CD4-positive, alpha-beta memory T cell (primary cell): ENCODE measurements at regions not wholly inside any gene's neighbourhood (a gene's known extent, or its start where the extent isn't known, plus 50 kb on each side); places are given as distances from the start of the nearest gene placed in this dataset.
"Not testable (repeated sequence)": the region's sequence is repeated elsewhere in the genome, so short reads cannot be mapped to it uniquely, and the experiment has no call there.

ENCODE experiments used
- CTCF ChIA-PET: fragments of 350-600 bp; sonication (Branson Sonifier 250); formaldehyde crosslinking; loops from one replicate; lab custom pipeline; 2021; ENCODE audit warnings: inconsistent platforms; ENCODE audit not compliant: partially characterized antibody; lab: Charles Lee
- POLR2A ChIA-PET: fragments of 350-600 bp; sonication (Branson Sonifier 250); formaldehyde crosslinking; loops from one replicate; lab custom pipeline; 2021; ENCODE audit not compliant: partially characterized antibody; lab: Charles Lee
- DNase-seq, 5 donors: peaks; one replicate each; pipeline versions ENCODE4 v3.0.0 to v3.0.0-alpha.2; 2020 to 2022; ENCODE audit warnings: mixed read lengths in 1 of 5
- H3K27ac ChIP-seq: one replicate; pipeline ENCODE4 v1.7.0; 2013; ENCODE audit warnings: low read depth, low read length
- H3K27me3 ChIP-seq: 2 replicates; pipeline ENCODE4 v1.7.0; 2013; ENCODE audit warnings: mild to moderate bottlenecking, low read length, moderate library complexity; ENCODE audit not compliant: insufficient read depth
- H3K36me3 ChIP-seq: 2 replicates; pipeline ENCODE4 v1.7.0; 2013; ENCODE audit warnings: mild to moderate bottlenecking, low read length, moderate library complexity; ENCODE audit not compliant: insufficient read depth
- H3K4me1 ChIP-seq: 2 replicates; pipeline ENCODE4 v1.7.0; 2013; ENCODE audit warnings: mild to moderate bottlenecking, low read length, moderate library complexity; ENCODE audit not compliant: insufficient read depth
- H3K4me3 ChIP-seq, 2 donors: one replicate each; pipeline ENCODE4 v1.7.0; 2013; ENCODE audit warnings: low read length in 2 of 2, mild to moderate bottlenecking in 1 of 2
- H3K9me3 ChIP-seq, 2 donors: one replicate each; pipeline ENCODE4 v1.7.0; 2013; ENCODE audit warnings: low read length in 2 of 2, control low read depth in 1 of 2; ENCODE audit not compliant: control insufficient read depth in 1 of 2
- H3K27ac Mint-ChIP-seq, 7 donors: one replicate each; pipeline ENCODE4 v1.8.0; 2020 to 2021; ENCODE audit warnings: mixed read lengths in 7 of 7, mild to moderate bottlenecking in 6 of 7, inconsistent platforms in 3 of 7, moderate library complexity in 3 of 7
- H3K27me3 Mint-ChIP-seq, 2 donors: one replicate each; pipeline ENCODE4 v1.8.0; 2020 to 2021; ENCODE audit warnings: mixed read lengths in 2 of 2
- H3K36me3 Mint-ChIP-seq, 2 donors: one replicate each; pipeline ENCODE4 v1.8.0; 2020 to 2021; ENCODE audit warnings: mixed read lengths in 2 of 2, inconsistent platforms in 1 of 2, mild to moderate bottlenecking in 1 of 2
- H3K4me1 Mint-ChIP-seq, 4 donors: one replicate each; pipeline ENCODE4 v1.8.0; 2020 to 2021; ENCODE audit warnings: mixed read lengths in 4 of 4, mild to moderate bottlenecking in 1 of 4
- H3K4me3 Mint-ChIP-seq, 8 donors: one replicate each; pipeline ENCODE4 v1.8.0; 2020 to 2021; ENCODE audit warnings: mixed read lengths in 8 of 8, mild to moderate bottlenecking in 7 of 8, moderate library complexity in 6 of 8, inconsistent platforms in 3 of 8
- H3K9me3 Mint-ChIP-seq, 8 donors: one replicate each; pipeline ENCODE4 v1.8.0; 2020 to 2021; ENCODE audit warnings: mixed read lengths in 8 of 8, mild to moderate bottlenecking in 5 of 8, inconsistent platforms in 3 of 8, moderate library complexity in 1 of 8
- intact Hi-C: fragments of 100-400 bp; cut with micrococcal nuclease; formaldehyde crosslinking; loops from one replicate; pipeline ENCODE4 v1.15.1; 2023

DNA sequence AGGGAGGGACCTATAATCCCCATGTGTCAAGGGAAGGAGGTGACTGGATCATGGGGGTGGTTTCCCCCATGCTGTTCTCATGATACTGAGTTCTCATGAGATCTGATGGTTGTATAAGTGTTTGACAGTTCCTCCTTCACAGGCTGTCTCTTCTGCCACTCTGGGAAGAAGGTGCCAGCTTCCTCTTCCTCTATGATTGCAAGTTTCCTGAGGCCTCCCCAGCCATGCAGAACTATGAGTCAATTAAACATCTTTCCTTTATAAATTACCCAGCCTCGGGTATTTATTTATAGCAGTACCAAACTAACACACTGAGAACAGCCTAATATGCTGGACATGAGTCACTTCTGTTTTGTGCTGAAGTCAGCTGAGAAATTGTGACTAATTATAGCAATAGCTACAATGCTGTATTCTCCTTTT lies 656.9 kb upstream of the CPEB2 start:
- Histone ChIP-seq H3K9me3 (no peaks in the 10 kb centered on the region), H3K27me3 (no peaks in the 10 kb centered on the region), H3K4me3 (no peak overlapping the region), H3K36me3 (no peaks in the 10 kb centered on the region), H3K27ac (no peak overlapping the region), H3K4me1 (no peaks in the 10 kb centered on the region)
- CTCF ChIA-PET: no interaction called here
- peaks cover 0 to 3% (median 0%) of the 10 kb centered on the region in 8 donors for H3K9me3 Mint-ChIP-seq
- no peak overlapping the region for H3K27ac Mint-ChIP-seq
- no peak overlapping the region for H3K4me3 Mint-ChIP-seq
- H3K36me3 Mint-ChIP-seq: no peaks in the 10 kb centered on the region
- H3K27me3 Mint-ChIP-seq: peaks cover 0 to 2% of the 10 kb centered on the region in 2 donors
- POLR2A ChIA-PET: no interaction called here
- intact Hi-C loops: no loop called here
- DNase-seq: no peak
- no peaks in the 10 kb centered on the region for H3K4me1 Mint-ChIP-seq

DNA sequence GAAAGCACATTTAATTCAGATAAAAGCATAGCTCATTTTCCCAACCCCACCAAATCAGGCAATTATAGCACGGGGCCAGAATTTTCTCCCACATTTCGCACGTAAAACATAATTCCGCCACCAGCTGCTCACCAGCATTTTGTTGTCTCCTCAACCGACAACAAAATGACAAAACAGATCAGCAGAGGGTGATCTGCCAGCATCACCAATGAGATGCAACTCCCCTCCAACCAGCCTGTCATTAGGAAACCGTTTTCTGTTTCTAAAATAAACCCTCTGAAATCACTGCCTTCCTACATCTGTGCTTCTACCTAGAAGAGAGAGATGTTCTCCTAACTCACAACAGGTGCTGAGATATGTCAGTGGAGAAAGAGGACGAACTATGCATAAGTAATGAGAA lies 654.8 kb upstream of the CPEB2 start:
- Mint-ChIP-seq H3K4me3 (no peak overlapping the region), H3K36me3 (no peaks in the 10 kb centered on the region), H3K4me1 (no peaks in the 10 kb centered on the region), H3K9me3 (peaks cover 0 to 3% (median 0%) of the 10 kb centered on the region in 8 donors), H3K27me3 (peaks cover 0 to 2% of the 10 kb centered on the region in 2 donors), H3K27ac (no peak overlapping the region)
- H3K36me3 ChIP-seq: no peaks in the 10 kb centered on the region
- H3K4me1 ChIP-seq: no peaks in the 10 kb centered on the region
- no peak overlapping the region for H3K4me3 ChIP-seq
- DNase-seq: no peak
- no peaks in the 10 kb centered on the region for H3K9me3 ChIP-seq
- H3K27me3 ChIP-seq: no peaks in the 10 kb centered on the region
- ChIA-PET POLR2A (no interaction called here), CTCF (no interaction called here)
- intact Hi-C loops: no loop called here
- H3K27ac ChIP-seq: no peak overlapping the region

DNA sequence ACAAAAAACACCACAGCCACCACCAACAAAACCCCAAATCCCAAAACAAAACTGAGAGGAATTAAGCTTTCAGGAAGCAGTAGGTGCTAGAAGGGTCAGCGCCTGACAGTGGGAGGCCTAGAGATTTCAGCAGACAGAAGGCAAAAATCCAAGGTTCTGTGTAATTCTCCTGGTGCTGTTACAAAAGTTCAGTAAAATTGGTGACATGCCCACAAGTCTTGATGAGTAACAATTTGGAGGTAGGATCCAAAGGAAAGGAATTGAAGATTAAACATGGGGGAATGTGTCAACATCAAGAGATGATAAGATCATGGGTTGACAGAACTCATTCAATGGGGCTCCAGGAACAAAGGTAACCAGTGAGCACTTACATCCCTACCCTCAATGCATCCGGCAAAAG lies 653.8 kb upstream of the CPEB2 start:
- CTCF ChIA-PET: no interaction called here
- Histone ChIP-seq H3K9me3 (no peaks in the 10 kb centered on the region), H3K36me3 (no peaks in the 10 kb centered on the region), H3K4me3 (no peak overlapping the region), H3K27ac (no peak overlapping the region), H3K27me3 (no peaks in the 10 kb centered on the region), H3K4me1 (no peaks in the 10 kb centered on the region)
- Mint-ChIP-seq H3K36me3 (no peaks in the 10 kb centered on the region), H3K9me3 (peaks cover 0 to 3% (median 0%) of the 10 kb centered on the region in 8 donors), H3K4me1 (peaks cover 0 to 4% (median 0%) of the 10 kb centered on the region in 4 donors), H3K27me3 (peaks cover 0 to 2% of the 10 kb centered on the region in 2 donors), H3K27ac (no peak overlapping the region), H3K4me3 (no peak overlapping the region)
- DNase-seq: no peak
- POLR2A ChIA-PET: no interaction called here
- intact Hi-C loops: no loop called here

- H3K27ac Mint-ChIP-seq, H3K4me1 Mint-ChIP-seq, POLR2A ChIA-PET: not testable (repeated sequence)
These were observed 643.6 kb upstream of the CPEB2 start for GRCh38 chr4:14358544-14359160.

DNA sequence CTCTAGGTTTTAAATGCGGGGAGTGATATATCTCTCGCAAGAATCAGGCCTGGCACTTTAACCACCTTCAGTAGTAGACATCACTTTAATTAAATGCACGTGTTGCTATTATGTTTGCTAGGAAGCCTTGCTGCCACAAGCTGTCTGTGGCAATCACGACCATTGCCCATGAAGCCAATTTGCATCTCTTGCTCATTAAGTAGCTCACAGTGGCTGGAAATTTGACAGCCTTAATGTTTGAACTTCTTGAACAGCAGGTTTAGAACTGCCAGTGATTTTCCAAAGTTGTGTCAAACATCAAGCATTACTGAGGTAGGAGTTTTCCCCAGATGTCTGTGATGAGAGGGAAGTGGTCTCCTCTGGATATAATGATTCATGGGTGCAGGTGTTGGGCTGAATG lies 642.3 kb upstream of the CPEB2 start:
- H3K4me1 Mint-ChIP-seq: peaks cover 0 to 1% (median 0%) of the 10 kb centered on the region in 4 donors
- no peak overlapping the region for H3K4me3 Mint-ChIP-seq
- H3K27me3 Mint-ChIP-seq: no peaks in the 10 kb centered on the region
- intact Hi-C loops: no loop called here
- POLR2A ChIA-PET: no interaction called here
- no peak for DNase-seq
- no peaks in the 10 kb centered on the region for H3K36me3 Mint-ChIP-seq
- Histone ChIP-seq H3K27ac (no peak overlapping the region), H3K9me3 (no peaks in the 10 kb centered on the region), H3K4me1 (no peaks in the 10 kb centered on the region), H3K27me3 (no peaks in the 10 kb centered on the region), H3K36me3 (no peaks in the 10 kb centered on the region), H3K4me3 (no peak overlapping the region)
- peaks cover 0 to 7% (median 0%) of the 10 kb centered on the region in 8 donors for H3K9me3 Mint-ChIP-seq
- CTCF ChIA-PET: no interaction called here
- no peak overlapping the region for H3K27ac Mint-ChIP-seq

More at GRCh38 chr4:14358544-14359160, 643.6 kb upstream of the CPEB2 start:
- H3K36me3 Mint-ChIP-seq, H3K9me3 Mint-ChIP-seq, H3K9me3 ChIP-seq, H3K36me3 ChIP-seq, H3K4me3 ChIP-seq, CTCF ChIA-PET, DNase-seq, H3K27ac ChIP-seq, H3K27me3 ChIP-seq, H3K4me1 ChIP-seq, intact Hi-C loops, H3K4me3 Mint-ChIP-seq, H3K27me3 Mint-ChIP-seq: not testable (repeated sequence)

DNA sequence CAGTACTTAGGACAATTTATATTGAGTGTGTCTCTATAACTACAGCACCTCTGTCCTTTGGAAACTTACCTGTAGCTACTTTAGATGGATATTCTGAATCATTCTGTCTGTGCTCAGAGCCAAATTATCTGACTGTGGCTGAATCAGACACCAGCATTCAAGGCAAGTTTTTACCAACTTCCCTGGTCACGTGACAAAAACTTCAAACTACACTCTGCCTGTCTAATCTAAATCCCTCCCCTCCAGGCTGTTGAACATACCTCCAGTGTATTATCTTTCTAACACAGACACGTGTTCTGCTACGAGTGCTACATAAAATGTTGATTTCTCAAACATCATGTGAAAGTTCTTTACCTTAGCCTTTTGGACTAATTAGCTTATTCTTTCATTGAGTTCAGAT lies 641.2 kb upstream of the CPEB2 start:
- Mint-ChIP-seq H3K27ac (no peak overlapping the region), H3K4me3 (no peak overlapping the region), H3K9me3 (peaks cover 0 to 7% (median 0%) of the 10 kb centered on the region in 8 donors), H3K4me1 (peaks cover 0 to 1% (median 0%) of the 10 kb centered on the region in 4 donors), H3K27me3 (no peaks in the 10 kb centered on the region), H3K36me3 (no peaks in the 10 kb centered on the region)
- no peak overlapping the region for H3K4me3 ChIP-seq
- no peak overlapping the region for H3K27ac ChIP-seq
- H3K27me3 ChIP-seq: no peaks in the 10 kb centered on the region
- intact Hi-C loops: no loop called here
- no peaks in the 10 kb centered on the region for H3K9me3 ChIP-seq
- no peak for DNase-seq
- H3K36me3 ChIP-seq: no peaks in the 10 kb centered on the region
- no peaks in the 10 kb centered on the region for H3K4me1 ChIP-seq
- CTCF ChIA-PET: interaction anchor here (1.4 kb wide), 1 partner anchor 13 kb away, joined by 3 read pairs; no protein-coding TSS in a partner anchor
- POLR2A ChIA-PET: no interaction called here

DNA sequence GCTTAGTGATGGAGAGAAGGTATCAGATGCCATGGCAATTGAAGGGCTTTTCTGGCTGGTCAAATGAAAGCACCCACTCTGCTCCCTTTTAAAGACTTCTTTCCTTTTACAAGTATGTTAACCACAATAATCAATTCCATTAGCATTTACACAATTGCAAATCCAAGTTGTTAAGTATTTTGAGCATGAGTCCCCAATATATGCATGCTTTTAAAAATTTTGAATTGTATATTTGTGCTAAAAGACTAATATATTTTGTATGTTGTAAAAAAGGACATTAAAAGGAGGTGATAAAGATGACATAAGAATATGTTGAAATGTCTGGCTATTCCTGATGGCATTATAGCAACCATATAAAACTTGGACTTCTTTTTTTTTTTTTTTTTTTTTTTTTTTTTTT lies 639.9 kb upstream of the CPEB2 start:
- POLR2A ChIA-PET: no interaction called here
- CTCF ChIA-PET: no interaction called here

More for the DNA sequence above, 639.9 kb upstream of the CPEB2 start:
- Mint-ChIP-seq H3K4me3 (no peak overlapping the region), H3K4me1 (peaks cover 0 to 1% (median 0%) of the 10 kb centered on the region in 4 donors), H3K36me3 (no peaks in the 10 kb centered on the region), H3K27ac (no peak overlapping the region), H3K27me3 (no peaks in the 10 kb centered on the region), H3K9me3 (peaks cover 0 to 7% (median 0%) of the 10 kb centered on the region in 8 donors)
- Histone ChIP-seq H3K9me3 (no peaks in the 10 kb centered on the region), H3K27me3 (no peaks in the 10 kb centered on the region), H3K4me1 (no peaks in the 10 kb centered on the region), H3K4me3 (no peak overlapping the region), H3K36me3 (no peaks in the 10 kb centered on the region), H3K27ac (no peak overlapping the region)
- no peak for DNase-seq
- intact Hi-C loops: no loop called here
